H9 (cell line): ENCODE measurements at regions not wholly inside any gene's neighbourhood (a gene's known extent, or its start where the extent isn't known, plus 50 kb on each side); places are given as distances from the start of the nearest gene placed in this dataset.

Experiments used
- DNase-seq: peaks from one replicate; pipeline ENCODE4 v3.0.0-alpha.2; 2017
- H2AFZ ChIP-seq: one replicate; pipeline ENCODE4 v1.6.1; 2013; ENCODE audit warnings: mild to moderate bottlenecking, low read length, control low read depth, moderate library complexity
- H2AK5ac ChIP-seq: 2 replicates; pipeline ENCODE4 v1.6.1; 2013; ENCODE audit warnings: low read length, control low read depth, mixed read lengths; ENCODE audit not compliant: insufficient read length
- H2BK120ac ChIP-seq: one replicate; pipeline ENCODE4 v1.6.1; 2013; ENCODE audit warnings: low read depth, mild to moderate bottlenecking, low read length, control low read depth, inconsistent platforms; ENCODE audit not compliant: poor library complexity, severe bottlenecking
- H2BK12ac ChIP-seq: 2 replicates; pipeline ENCODE4 v1.6.1; 2013; ENCODE audit warnings: low read length, control low read depth, mixed read lengths, low read depth; ENCODE audit not compliant: insufficient read length
- H2BK15ac ChIP-seq: 2 replicates; pipeline ENCODE4 v1.6.1; 2013; ENCODE audit warnings: low read depth, low read length, control low read depth
- H2BK20ac ChIP-seq: one replicate; pipeline ENCODE4 v1.6.1; 2013; ENCODE audit warnings: low read depth, mild to moderate bottlenecking, low read length, control low read depth, inconsistent platforms; ENCODE audit not compliant: poor library complexity, severe bottlenecking
- H2BK5ac ChIP-seq: 2 replicates; pipeline ENCODE4 v1.6.1; 2013; ENCODE audit warnings: low read length, control low read depth, mixed read lengths; ENCODE audit not compliant: insufficient read length
- H3K14ac ChIP-seq: 2 replicates; pipeline ENCODE4 v1.6.1; 2013; ENCODE audit warnings: low read length, control low read depth; ENCODE audit not compliant: insufficient read depth
- H3K18ac ChIP-seq: 2 replicates; pipeline ENCODE4 v1.6.1; 2013; ENCODE audit warnings: low read depth, mild to moderate bottlenecking, mixed read lengths, low read length, control low read depth; ENCODE audit not compliant: insufficient read length
- H3K23ac ChIP-seq: 2 replicates; pipeline ENCODE4 v1.6.1; 2013; ENCODE audit warnings: low read length, control low read depth, mixed read lengths, low read depth; ENCODE audit not compliant: insufficient read length
- H3K23me2 ChIP-seq: 2 replicates; pipeline ENCODE4 v1.6.1; 2013; ENCODE audit warnings: low read depth, mild to moderate bottlenecking, mixed read lengths, low read length, control low read depth; ENCODE audit not compliant: insufficient read length, poor library complexity, severe bottlenecking
- H3K27ac ChIP-seq: 2 replicates; pipeline ENCODE4 v1.5.1; 2013; ENCODE audit warnings: low read length, control low read depth, mixed read lengths, low read depth; ENCODE audit not compliant: insufficient read length
- H3K27me3 ChIP-seq: 2 replicates; pipeline ENCODE4 v1.6.1; 2013; ENCODE audit warnings: low read length, control low read depth, inconsistent platforms; ENCODE audit not compliant: insufficient read depth
- H3K4ac ChIP-seq: 2 replicates; pipeline ENCODE4 v1.6.1; 2013; ENCODE audit warnings: low read depth, mild to moderate bottlenecking, control low read depth, inconsistent platforms, low read length, moderate library complexity
- H3K4me1 ChIP-seq: 2 replicates; pipeline ENCODE4 v1.6.1; 2013; ENCODE audit warnings: low read length, control low read depth, inconsistent platforms; ENCODE audit not compliant: insufficient read depth
- H3K4me2 ChIP-seq: 2 replicates; pipeline ENCODE4 v1.6.1; 2013; ENCODE audit warnings: low read length, control low read depth, mixed read lengths; ENCODE audit not compliant: insufficient read length, insufficient read depth
- H3K56ac ChIP-seq: 2 replicates; pipeline ENCODE4 v1.6.1; 2013; ENCODE audit warnings: low read depth, mild to moderate bottlenecking, mixed read lengths, low read length, control low read depth; ENCODE audit not compliant: insufficient read length
- H3K79me1 ChIP-seq: 2 replicates; pipeline ENCODE4 v1.6.1; 2013; ENCODE audit warnings: low read depth, mild to moderate bottlenecking, moderate library complexity, low read length, control low read depth, inconsistent platforms; ENCODE audit not compliant: insufficient read depth, poor library complexity, severe bottlenecking
- H3K79me2 ChIP-seq: 2 replicates; pipeline ENCODE4 v1.6.1; 2013; ENCODE audit warnings: low read length, control low read depth, inconsistent platforms; ENCODE audit not compliant: insufficient read depth
- H3K9ac ChIP-seq: 2 replicates; pipeline ENCODE4 v1.6.1; 2013; ENCODE audit warnings: low read length, control low read depth, mixed read lengths; ENCODE audit not compliant: insufficient read length; ENCODE audit errors: extremely low read depth
- H3K9me3 ChIP-seq: one replicate; pipeline ENCODE4 v1.6.1; 2013; ENCODE audit warnings: low read depth, low read length, inconsistent platforms; ENCODE audit not compliant: control insufficient read depth
- H3T11ph ChIP-seq: one replicate; pipeline ENCODE4 v1.6.1; 2013; ENCODE audit warnings: mild to moderate bottlenecking, low read length, control low read depth, inconsistent platforms
- H4K20me1 ChIP-seq: one replicate; pipeline ENCODE4 v1.6.1; 2013; ENCODE audit not compliant: control insufficient read depth, insufficient read length, insufficient read depth
- H4K5ac ChIP-seq: 2 replicates; pipeline ENCODE4 v1.6.1; 2013; ENCODE audit warnings: low read depth, mild to moderate bottlenecking, mixed read lengths, low read length, control low read depth; ENCODE audit not compliant: insufficient read length
- H4K8ac ChIP-seq: replicated peaks from 2 replicates; pipeline ENCODE4 v1.6.1; 2013; ENCODE audit warnings: low read length, control low read depth, mixed read lengths, low read depth; ENCODE audit not compliant: insufficient read length
- H4K91ac ChIP-seq: 2 replicates; pipeline ENCODE4 v1.6.1; 2013; ENCODE audit warnings: low read depth, mild to moderate bottlenecking, moderate library complexity, mixed read lengths, low read length, control low read depth; ENCODE audit not compliant: insufficient read length
- H3K27ac Mint-ChIP-seq, 3 experiments: 2 replicates in 2 of 3; 3 replicates in 1 of 3; pipeline ENCODE4 v1.8.0; 2020 to 2021; ENCODE audit warnings: mixed read lengths in 3 of 3, mild to moderate bottlenecking in 1 of 3, moderate library complexity in 1 of 3
- H3K27me3 Mint-ChIP-seq: 2 replicates; pipeline ENCODE4 v1.8.0; 2021; ENCODE audit warnings: low read depth, mild to moderate bottlenecking, moderate library complexity, mixed read lengths
- H3K36me3 Mint-ChIP-seq, 3 experiments: 2 replicates in 2 of 3; 3 replicates in 1 of 3; pipeline ENCODE4 v1.8.0; 2020 to 2021; ENCODE audit warnings: low read depth in 3 of 3, mixed read lengths in 3 of 3; ENCODE audit not compliant: insufficient read depth in 1 of 3
- H3K4me1 Mint-ChIP-seq, 2 experiments: 2 replicates each; pipeline ENCODE4 v1.8.0; 2020; ENCODE audit warnings: mixed read lengths in 2 of 2
- H3K4me3 Mint-ChIP-seq, 2 experiments: 2 replicates in 1 of 2; 3 replicates in 1 of 2; pipeline ENCODE4 v1.8.0; 2020 to 2021; ENCODE audit warnings: mild to moderate bottlenecking in 2 of 2, mixed read lengths in 2 of 2, moderate library complexity in 1 of 2
- H3K9me3 Mint-ChIP-seq, 2 experiments: 2 replicates in 1 of 2; 3 replicates in 1 of 2; pipeline ENCODE4 v1.8.0; 2020; ENCODE audit warnings: mild to moderate bottlenecking in 2 of 2, mixed read lengths in 2 of 2, moderate library complexity in 1 of 2
- CTCF ChIP-seq: fragments of 200-600 bp; sonication (generic); conservative IDR thresholded peaks from 3 replicates; pipeline ENCODE4 v1.8.0; 2021; ENCODE audit warnings: antibody characterized with exemption, mild to moderate bottlenecking
- WGBS: extraction: QIAGEN DNeasy Blood & Tissue Kit; methylation state at CpG from one replicate; pipeline ENCODE4 v1.1.7; 2013; ENCODE audit warnings: missing lambda C conversion rate, low lambda C conversion rate, mixed read lengths; ENCODE audit not compliant: insufficient read length; ENCODE audit errors: extremely low coverage; 5-methylcytosine and 5-hydroxymethylcytosine counted together

- Histone ChIP-seq H3K27ac (no peak overlapping the region), H4K20me1 (no peaks in the 10 kb centered on the region), H3K23ac (no peak overlapping the region), H2BK20ac (no peak overlapping the region), H2BK120ac (no peak overlapping the region), H3K56ac (no peak overlapping the region), H3K4me2 (no peak overlapping the region), H3K4ac (no peak overlapping the region), H3K9me3 (no peaks in the 10 kb centered on the region), H3T11ph (no peak overlapping the region), H4K91ac (no peak overlapping the region), H2AK5ac (no peak overlapping the region), H4K8ac (no peak overlapping the region), H3K4me1 (no peaks in the 10 kb centered on the region), H3K79me2 (no peaks in the 10 kb centered on the region), H2BK15ac (no peak overlapping the region), H2BK12ac (no peak overlapping the region), H2AFZ (no peak overlapping the region), H3K79me1 (no peaks in the 10 kb centered on the region), H3K18ac (no peak overlapping the region), H3K27me3 (no peaks in the 10 kb centered on the region), H4K5ac (no peak overlapping the region), H3K23me2 (no peaks in the 10 kb centered on the region), H3K14ac (no peak overlapping the region), H3K9ac (no peak overlapping the region), H2BK5ac (no peak overlapping the region)
- DNase-seq = no peak
- H3K4me3 Mint-ChIP-seq = no peak overlapping the region
- H3K27me3 Mint-ChIP-seq = no peaks in the 10 kb centered on the region
- H3K27ac Mint-ChIP-seq = no peak overlapping the region
- H3K9me3 Mint-ChIP-seq = peaks cover 0 to 3% of the 10 kb centered on the region in 2 experiments; a peak in 4 of 5 replicates
- WGBS = no CpG with 5 or more reads among the region's 3 CpGs
- H3K4me1 Mint-ChIP-seq = peaks cover 7% of the 10 kb centered on the region in 2 experiments; a peak in 3 of 4 replicates
- no peak for TF ChIP-seq CTCF
- H3K36me3 Mint-ChIP-seq = peaks cover 4 to 9% (median 7%) of the 10 kb centered on the region in 3 experiments; a peak in 4 of 7 replicates
Measured at GRCh38 chr3:178352326-178353005, 183.8 kb upstream of the KCNMB2 start.
